CD8-positive, alpha-beta memory T cell (primary cell): ENCODE measurements at regions not wholly inside any gene's neighbourhood (a gene's known extent, or its start where the extent isn't known, plus 50 kb on each side); places are given as distances from the start of the nearest gene placed in this dataset.
A peak's percentile ranks its signal among the peaks of the same experiment; 100 is the strongest.

Source experiments
- CTCF ChIA-PET: fragments of 350-600 bp; sonication (Branson Sonifier 250); formaldehyde crosslinking; loops from one replicate; lab custom pipeline; 2021; ENCODE audit warnings: antibody characterized with exemption; lab: Charles Lee
- POLR2A ChIA-PET: fragments of 350-600 bp; sonication (Branson Sonifier 250); formaldehyde crosslinking; loops from one replicate; lab custom pipeline; 2021; ENCODE audit warnings: antibody characterized with exemption; lab: Charles Lee
- DNase-seq, 5 donors: peaks; one replicate each; pipeline versions ENCODE4 v3.0.0 to v3.0.0-alpha.2; 2020 to 2022; ENCODE audit warnings: mixed read lengths in 1 of 5
- H3K27ac ChIP-seq: one replicate; pipeline ENCODE4 v1.7.0; 2013; ENCODE audit warnings: low read depth, mild to moderate bottlenecking, low read length, moderate library complexity
- H3K27me3 ChIP-seq: 2 replicates; pipeline ENCODE4 v1.7.0; 2013; ENCODE audit warnings: low read length, mild to moderate bottlenecking; ENCODE audit not compliant: insufficient read depth, poor library complexity, severe bottlenecking
- H3K36me3 ChIP-seq: 2 replicates; pipeline ENCODE4 v1.7.0; 2013; ENCODE audit warnings: mild to moderate bottlenecking, low read length, moderate library complexity; ENCODE audit not compliant: insufficient read depth
- H3K4me1 ChIP-seq: 2 replicates; pipeline ENCODE4 v1.7.0; 2013; ENCODE audit warnings: mild to moderate bottlenecking, low read length, moderate library complexity; ENCODE audit not compliant: insufficient read depth
- H3K4me3 ChIP-seq: 2 replicates; pipeline ENCODE4 v1.7.0; 2013; ENCODE audit warnings: mild to moderate bottlenecking, low read length
- H3K9me3 ChIP-seq: 2 replicates; pipeline ENCODE4 v1.7.0; 2013; ENCODE audit warnings: mild to moderate bottlenecking, low read length
- H3K27ac Mint-ChIP-seq, 8 donors: one replicate each; pipeline ENCODE4 v1.8.0; 2020 to 2021; ENCODE audit warnings: mixed read lengths in 8 of 8, mild to moderate bottlenecking in 6 of 8, inconsistent platforms in 3 of 8, moderate library complexity in 3 of 8
- H3K27me3 Mint-ChIP-seq, 2 donors: one replicate each; pipeline ENCODE4 v1.8.0; 2020 to 2021; ENCODE audit warnings: mixed read lengths in 2 of 2, mild to moderate bottlenecking in 1 of 2, moderate library complexity in 1 of 2
- H3K36me3 Mint-ChIP-seq, 3 donors: one replicate each; pipeline ENCODE4 v1.8.0; 2020 to 2021; ENCODE audit warnings: mixed read lengths in 3 of 3, inconsistent platforms in 1 of 3, mild to moderate bottlenecking in 1 of 3
- H3K4me1 Mint-ChIP-seq, 3 donors: one replicate each; pipeline ENCODE4 v1.8.0; 2020 to 2021; ENCODE audit warnings: mixed read lengths in 3 of 3, inconsistent platforms in 1 of 3, mild to moderate bottlenecking in 1 of 3
- H3K4me3 Mint-ChIP-seq, 7 donors: one replicate each; pipeline ENCODE4 v1.8.0; 2020 to 2021; ENCODE audit warnings: mixed read lengths in 7 of 7, mild to moderate bottlenecking in 6 of 7, moderate library complexity in 4 of 7, inconsistent platforms in 2 of 7
- H3K9me3 Mint-ChIP-seq, 5 donors: one replicate each; pipeline ENCODE4 v1.8.0; 2020 to 2022; ENCODE audit warnings: mixed read lengths in 5 of 5, mild to moderate bottlenecking in 3 of 5, moderate library complexity in 2 of 5, inconsistent platforms in 1 of 5

DNA sequence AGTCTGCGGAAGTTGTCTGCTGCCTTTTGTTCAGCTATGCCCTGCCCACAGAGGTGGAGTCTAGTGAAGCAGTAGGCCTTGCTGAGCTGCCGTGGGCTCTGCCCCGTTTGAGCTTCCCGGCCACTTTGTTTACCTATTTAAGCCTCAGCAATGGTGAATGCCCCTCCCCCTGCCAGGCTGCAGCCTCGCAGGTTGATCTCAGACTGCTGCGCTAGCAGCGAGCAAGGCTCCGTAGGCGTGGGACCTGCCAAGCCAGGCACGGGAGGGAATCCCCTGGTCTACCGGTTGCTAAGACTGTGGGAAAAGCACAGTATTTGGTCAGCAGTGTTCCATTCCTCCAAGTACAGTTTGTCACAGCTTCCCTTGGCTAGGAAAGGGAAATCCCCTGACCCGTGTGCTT, 143.6 kb downstream of the DYRK2 start:
- DNase-seq = no peak
- peaks cover 0 to 12% (median 3%) of the 10 kb centered on the region in 5 donors for H3K9me3 Mint-ChIP-seq
- ChIA-PET CTCF (no interaction called here), POLR2A (no interaction called here)
- H3K4me1 Mint-ChIP-seq = no peaks in the 10 kb centered on the region
- H3K27me3 ChIP-seq = no peaks in the 10 kb centered on the region
- no peaks in the 10 kb centered on the region for H3K36me3 ChIP-seq
- peaks cover 0 to 9% (median 0%) of the 10 kb centered on the region in 3 donors for H3K36me3 Mint-ChIP-seq
- H3K27me3 Mint-ChIP-seq = peaks cover 0 to 8% of the 10 kb centered on the region in 2 donors
- H3K4me3 Mint-ChIP-seq = peak overlapping the region in 1 of 7 donors; percentile 40
- no peak overlapping the region for H3K4me3 ChIP-seq
- no peaks in the 10 kb centered on the region for H3K9me3 ChIP-seq
- no peak overlapping the region for H3K27ac ChIP-seq
- no peaks in the 10 kb centered on the region for H3K4me1 ChIP-seq
- H3K27ac Mint-ChIP-seq = no peak overlapping the region

DNA sequence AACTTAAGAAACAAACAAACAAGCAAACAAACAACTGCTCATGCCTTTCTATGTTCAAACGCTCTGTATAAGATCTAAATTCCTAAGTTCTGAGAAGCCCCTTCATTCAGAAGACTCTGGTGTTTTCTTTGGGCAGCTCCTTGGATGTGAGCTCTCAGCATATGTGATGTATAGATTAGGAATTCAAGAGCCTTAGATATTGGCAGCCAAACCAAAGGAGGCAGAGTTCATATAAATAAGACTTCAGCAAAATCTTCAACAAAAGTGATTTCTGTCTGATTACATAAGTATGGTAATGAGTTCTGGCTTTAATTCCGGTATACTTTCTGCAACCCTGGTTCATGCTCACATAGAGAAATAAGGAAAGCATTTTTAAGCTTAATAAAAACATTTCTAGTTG, 145.6 kb downstream of the DYRK2 start:
- Mint-ChIP-seq H3K4me1 (peaks cover under 1 to 2% (median 2%) of the 10 kb centered on the region in 3 donors), H3K9me3 (peaks cover 0 to 12% (median 3%) of the 10 kb centered on the region in 5 donors), H3K27ac (no peak overlapping the region), H3K27me3 (peaks cover under 1 to 12% of the 10 kb centered on the region in 2 donors), H3K36me3 (peaks cover 0 to 9% (median 0%) of the 10 kb centered on the region in 3 donors), H3K4me3 (no peak overlapping the region)
- Histone ChIP-seq H3K36me3 (no peaks in the 10 kb centered on the region), H3K4me1 (no peaks in the 10 kb centered on the region), H3K27ac (no peak overlapping the region), H3K27me3 (no peaks in the 10 kb centered on the region), H3K4me3 (no peak overlapping the region), H3K9me3 (no peaks in the 10 kb centered on the region)
- DNase-seq = no peak
- ChIA-PET POLR2A (no interaction called here), CTCF (no interaction called here)

DNA sequence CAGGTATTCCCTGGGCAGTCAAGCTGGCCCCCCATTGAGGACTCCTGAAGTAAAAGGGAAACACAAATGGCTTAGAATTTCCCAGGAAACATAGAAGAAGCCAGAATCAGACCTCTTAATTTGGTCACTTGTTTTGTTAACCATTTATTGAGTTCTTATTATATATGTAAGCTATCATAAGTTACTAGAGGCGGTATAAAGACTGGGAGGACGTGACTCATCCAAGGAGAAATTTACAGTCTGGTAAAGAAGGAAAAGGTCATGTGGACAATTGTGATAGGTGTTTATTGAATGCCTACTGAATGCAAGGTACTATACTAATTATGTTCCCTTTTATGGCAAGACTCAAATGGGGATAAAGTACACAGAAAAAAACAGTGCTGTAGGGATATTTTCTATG, 146.7 kb downstream of the DYRK2 start:
- POLR2A ChIA-PET = no interaction called here
- peaks cover 1 to 4% (median 4%) of the 10 kb centered on the region in 3 donors for H3K4me1 Mint-ChIP-seq

DNA sequence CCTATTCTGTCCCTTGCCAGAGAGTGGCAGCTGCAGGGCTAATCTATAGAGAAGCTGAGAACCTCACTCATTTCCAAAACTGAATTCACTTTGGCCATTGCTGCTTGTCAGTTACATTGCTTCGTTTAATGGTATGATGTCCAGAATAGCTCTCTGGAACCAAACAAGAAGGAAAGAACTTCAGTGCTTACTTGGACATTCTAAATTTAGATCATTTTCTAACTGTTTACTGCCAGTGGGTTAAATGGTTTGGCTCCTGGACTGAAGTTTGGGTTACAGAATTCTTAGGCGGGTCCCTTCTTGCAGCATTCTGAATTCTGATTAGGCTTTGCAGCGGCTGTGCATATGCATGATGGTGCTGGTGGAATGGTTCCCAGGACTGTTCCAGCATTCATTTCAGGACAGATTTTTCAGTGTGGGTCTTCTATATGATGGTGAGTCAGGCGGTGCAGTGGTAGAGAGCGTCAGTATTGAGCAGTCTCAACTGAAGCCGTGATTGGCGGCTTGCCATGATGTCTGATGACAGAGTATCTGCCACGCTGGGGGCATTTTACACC, 148.7 kb downstream of the DYRK2 start:
- DNase-seq = no peak
- Histone ChIP-seq H3K9me3 (no peaks in the 10 kb centered on the region), H3K27me3 (no peaks in the 10 kb centered on the region), H3K4me1 (no peaks in the 10 kb centered on the region), H3K27ac (no peak overlapping the region), H3K4me3 (no peak overlapping the region), H3K36me3 (no peaks in the 10 kb centered on the region)
- H3K27me3 Mint-ChIP-seq = peaks cover 2 to 12% of the 10 kb centered on the region in 2 donors
- peaks cover 1 to 4% (median 4%) of the 10 kb centered on the region in 3 donors for H3K4me1 Mint-ChIP-seq
- peaks cover 0 to 2% (median 0%) of the 10 kb centered on the region in 5 donors for H3K9me3 Mint-ChIP-seq
- H3K27ac Mint-ChIP-seq = no peak overlapping the region
- ChIA-PET POLR2A (no interaction called here), CTCF (no interaction called here)
- H3K36me3 Mint-ChIP-seq = no peaks in the 10 kb centered on the region
- no peak overlapping the region for H3K4me3 Mint-ChIP-seq

More for the DNA sequence above, 146.7 kb downstream of the DYRK2 start:
- Histone ChIP-seq H3K9me3 (no peaks in the 10 kb centered on the region), H3K4me3 (no peak overlapping the region), H3K4me1 (no peaks in the 10 kb centered on the region), H3K36me3 (no peaks in the 10 kb centered on the region), H3K27me3 (no peaks in the 10 kb centered on the region), H3K27ac (no peak overlapping the region)
- Mint-ChIP-seq H3K27me3 (peaks cover 2 to 12% of the 10 kb centered on the region in 2 donors), H3K4me3 (no peak overlapping the region), H3K36me3 (peaks cover 0 to 9% (median 0%) of the 10 kb centered on the region in 3 donors), H3K9me3 (peaks cover 0 to 12% (median 3%) of the 10 kb centered on the region in 5 donors), H3K27ac (no peak overlapping the region)
- CTCF ChIA-PET = no interaction called here
- DNase-seq = no peak

DNA sequence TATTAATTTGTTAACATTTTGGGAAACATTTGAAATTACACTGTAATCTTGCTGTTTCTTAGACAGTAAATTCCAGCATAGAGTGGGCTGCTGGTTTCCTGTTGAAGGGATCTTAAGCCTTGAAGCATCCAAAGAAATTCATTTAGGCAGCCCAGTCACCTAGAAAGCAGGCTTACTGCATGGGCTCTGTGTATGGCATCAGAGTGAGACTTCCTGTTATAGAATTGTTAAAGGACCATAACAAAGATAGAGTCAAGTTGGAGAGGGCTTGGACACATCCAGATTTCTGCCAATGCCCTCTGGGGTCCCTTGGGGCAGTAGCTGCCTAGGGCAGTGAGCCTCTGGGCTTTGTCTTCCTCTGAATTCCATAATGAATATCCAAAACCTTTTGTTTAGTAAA, 149.2 kb downstream of the DYRK2 start:
- ChIA-PET CTCF (no interaction called here), POLR2A (no interaction called here)
- Mint-ChIP-seq H3K36me3 (no peaks in the 10 kb centered on the region), H3K27ac (no peak overlapping the region), H3K27me3 (peaks cover 2 to 12% of the 10 kb centered on the region in 2 donors), H3K4me1 (peaks cover 2 to 9% (median 5%) of the 10 kb centered on the region in 3 donors), H3K9me3 (no peaks in the 10 kb centered on the region), H3K4me3 (no peak overlapping the region)
- H3K4me1 ChIP-seq = peaks cover 1% of the 10 kb centered on the region
- no peak overlapping the region for H3K27ac ChIP-seq
- DNase-seq = no peak
- no peak overlapping the region for H3K4me3 ChIP-seq
- H3K9me3 ChIP-seq = no peaks in the 10 kb centered on the region
- H3K36me3 ChIP-seq = no peaks in the 10 kb centered on the region
- no peaks in the 10 kb centered on the region for H3K27me3 ChIP-seq

DNA sequence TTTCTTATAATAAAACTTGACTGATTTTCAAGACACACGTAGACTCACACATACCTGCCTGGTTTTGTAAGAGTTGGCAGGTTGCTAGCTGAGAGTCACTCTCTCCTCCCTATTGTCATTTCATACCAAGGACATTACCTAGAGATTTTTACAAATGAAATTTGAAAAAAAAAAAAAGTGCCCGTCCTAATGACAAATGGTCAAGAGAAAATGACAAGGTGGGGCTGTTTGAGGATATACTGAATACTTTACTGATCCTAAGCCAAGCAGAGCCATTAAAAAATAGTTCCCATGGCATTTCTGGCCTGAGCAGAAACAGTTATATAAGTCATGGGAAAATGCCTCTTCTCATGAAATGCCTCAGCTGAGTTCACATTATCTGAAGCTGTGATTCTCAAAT, 150.2 kb downstream of the DYRK2 start:
- H3K27ac Mint-ChIP-seq = no peak overlapping the region

DNA sequence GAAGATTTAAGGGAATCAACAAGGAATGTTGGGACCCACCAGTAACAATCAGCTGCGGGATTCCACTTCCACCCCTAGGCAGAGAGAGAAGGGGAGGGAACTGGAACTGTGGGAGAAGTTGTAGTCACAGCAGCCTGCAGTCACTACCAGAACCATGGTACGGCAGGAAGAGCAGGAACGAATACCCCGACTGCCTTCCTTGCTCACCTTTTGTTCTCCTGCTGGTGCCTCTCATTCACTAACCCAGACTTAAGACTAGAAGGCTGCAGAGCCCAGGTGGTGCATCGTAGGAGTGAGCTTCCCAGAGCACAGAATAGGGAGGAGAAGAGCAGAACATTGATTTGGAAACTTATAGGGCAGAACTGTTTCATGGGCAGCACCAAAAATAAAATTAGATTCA, 154.2 kb downstream of the DYRK2 start:
- H3K36me3 ChIP-seq = no peaks in the 10 kb centered on the region
- no peak for DNase-seq
- no peaks in the 10 kb centered on the region for H3K27me3 ChIP-seq
- peaks cover 3 to 11% (median 7%) of the 10 kb centered on the region in 3 donors for H3K4me1 Mint-ChIP-seq
- H3K36me3 Mint-ChIP-seq = no peaks in the 10 kb centered on the region
- peak overlapping the region in 2 of 8 donors; percentile 8 to 54 for H3K27ac Mint-ChIP-seq
- ChIA-PET CTCF (no interaction called here), POLR2A (no interaction called here)
- H3K4me1 ChIP-seq = peaks cover 23% of the 10 kb centered on the region
- no peaks in the 10 kb centered on the region for H3K9me3 ChIP-seq
- no peak overlapping the region for H3K4me3 ChIP-seq
- no peak overlapping the region for H3K4me3 Mint-ChIP-seq
- peaks cover 0 to 4% of the 10 kb centered on the region in 2 donors for H3K27me3 Mint-ChIP-seq
- H3K9me3 Mint-ChIP-seq = no peaks in the 10 kb centered on the region
- H3K27ac ChIP-seq = no peak overlapping the region

More for the DNA sequence above, 150.2 kb downstream of the DYRK2 start:
- Histone ChIP-seq H3K4me3 (no peak overlapping the region), H3K36me3 (no peaks in the 10 kb centered on the region), H3K27ac (no peak overlapping the region), H3K9me3 (no peaks in the 10 kb centered on the region), H3K4me1 (peaks cover 11% of the 10 kb centered on the region), H3K27me3 (no peaks in the 10 kb centered on the region)
- Mint-ChIP-seq H3K9me3 (no peaks in the 10 kb centered on the region), H3K36me3 (no peaks in the 10 kb centered on the region), H3K4me1 (peaks cover 3 to 11% (median 7%) of the 10 kb centered on the region in 3 donors), H3K4me3 (no peak overlapping the region), H3K27me3 (peaks cover 2 to 12% of the 10 kb centered on the region in 2 donors)
- POLR2A ChIA-PET = no interaction called here
- no peak for DNase-seq
- CTCF ChIA-PET = interaction anchor here (0.9 kb wide), 1 partner anchor 322 kb away, joined by 3 read pairs; no protein-coding TSS in a partner anchor

DNA sequence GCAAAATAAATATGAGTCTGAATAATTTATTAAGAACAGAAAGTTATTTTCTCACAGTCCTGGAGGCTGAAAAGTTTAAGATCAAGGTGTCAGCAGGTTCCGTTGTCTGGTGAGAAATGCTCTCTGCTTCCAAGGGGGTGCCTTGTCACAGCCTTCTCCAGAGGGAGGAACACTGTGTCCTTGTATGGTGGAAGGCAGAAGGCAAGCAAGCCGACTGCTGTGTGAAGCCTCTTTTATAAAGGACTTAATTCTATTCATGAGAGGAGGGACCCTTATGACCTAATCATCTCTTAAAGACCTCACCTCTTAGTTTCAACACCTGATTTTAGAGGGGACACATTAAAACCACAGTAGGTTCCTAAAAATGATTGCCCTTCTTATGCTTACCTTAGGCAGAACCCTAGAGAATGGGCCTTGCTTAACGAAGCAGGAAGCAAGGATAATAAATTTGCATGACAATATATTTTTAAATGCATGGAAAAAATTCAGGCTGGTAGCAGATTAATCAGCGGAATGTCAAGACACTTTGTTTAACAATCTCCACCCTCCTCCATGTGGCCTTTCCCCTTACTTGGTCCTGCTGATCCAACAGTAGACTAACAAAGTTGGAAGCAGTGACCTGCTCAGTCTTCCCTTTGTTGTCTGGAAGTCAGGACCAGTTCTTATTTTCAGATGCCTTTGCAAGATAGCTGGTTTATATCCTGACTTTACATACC, 154.9 kb downstream of the DYRK2 start:
- H3K27ac ChIP-seq = no peak overlapping the region
- Mint-ChIP-seq H3K36me3 (no peaks in the 10 kb centered on the region), H3K9me3 (no peaks in the 10 kb centered on the region), H3K4me3 (no peak overlapping the region), H3K27ac (peak overlapping the region in 1 of 8 donors; percentile 43), H3K27me3 (peaks cover 0 to 4% of the 10 kb centered on the region in 2 donors), H3K4me1 (peaks cover 3 to 11% (median 7%) of the 10 kb centered on the region in 3 donors)
- H3K4me3 ChIP-seq = no peak overlapping the region
- no peak for DNase-seq
- H3K9me3 ChIP-seq = no peaks in the 10 kb centered on the region
- no peaks in the 10 kb centered on the region for H3K27me3 ChIP-seq
- no peaks in the 10 kb centered on the region for H3K36me3 ChIP-seq
- peaks cover 23% of the 10 kb centered on the region for H3K4me1 ChIP-seq
- CTCF ChIA-PET = no interaction called here
- POLR2A ChIA-PET = no interaction called here
